Fibroblast of skin of abdomen (primary cell): ENCODE measurements at regions not wholly inside any gene's neighbourhood (a gene's known extent, or its start where the extent isn't known, plus 50 kb on each side); places are given as distances from the start of the nearest gene placed in this dataset.
A peak's percentile ranks its signal among the peaks of the same experiment; 100 is the strongest.

ENCODE experiments used
- DNase-seq: peaks from one replicate; pipeline ENCODE4 v3.0.0-alpha.2; 2013

DNA sequence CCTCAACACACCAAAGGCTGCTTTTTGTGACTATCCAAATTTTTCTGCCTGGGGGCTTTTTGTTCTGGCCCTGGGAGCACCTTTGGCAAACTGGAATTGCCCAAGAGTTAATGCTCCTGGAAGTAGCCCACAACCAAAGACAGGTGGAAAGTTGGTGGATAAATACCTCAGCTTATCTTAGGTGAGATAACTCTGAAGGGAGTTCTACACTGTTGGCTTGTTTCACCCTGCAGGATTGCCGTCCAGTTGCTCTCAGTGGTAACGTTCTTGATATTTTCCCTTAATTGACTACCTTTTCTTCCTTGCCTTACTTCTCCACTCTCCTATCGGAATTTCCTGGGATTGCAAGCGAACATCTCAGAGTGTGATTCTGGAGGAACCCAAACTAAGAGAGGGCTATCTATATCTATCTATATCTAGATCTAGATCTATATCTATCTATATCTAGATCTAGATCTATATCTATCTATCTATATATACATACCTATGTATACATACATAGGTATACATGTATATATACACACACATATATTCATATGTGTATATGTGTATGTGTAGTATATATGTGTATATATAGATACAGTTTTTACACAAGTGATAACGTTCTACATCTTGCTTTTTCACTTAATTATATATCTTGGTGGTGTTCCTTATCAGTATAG, 82.6 kb upstream of the DHX15 start:
- DNase-seq: no peak

GRCh38 chr4:24668956-24669355, 84.6 kb upstream of the DHX15 start:
- no peak for DNase-seq

- no peak for DNase-seq
These were observed 85.4 kb upstream of the DHX15 start for GRCh38 chr4:24669751-24670150.

- DNase-seq: no peak
These were observed 87.5 kb upstream of the DHX15 start for GRCh38 chr4:24671849-24672248.

GRCh38 chr4:24672880-24673279, 88.5 kb upstream of the DHX15 start:
- DNase-seq: no peak

DNA sequence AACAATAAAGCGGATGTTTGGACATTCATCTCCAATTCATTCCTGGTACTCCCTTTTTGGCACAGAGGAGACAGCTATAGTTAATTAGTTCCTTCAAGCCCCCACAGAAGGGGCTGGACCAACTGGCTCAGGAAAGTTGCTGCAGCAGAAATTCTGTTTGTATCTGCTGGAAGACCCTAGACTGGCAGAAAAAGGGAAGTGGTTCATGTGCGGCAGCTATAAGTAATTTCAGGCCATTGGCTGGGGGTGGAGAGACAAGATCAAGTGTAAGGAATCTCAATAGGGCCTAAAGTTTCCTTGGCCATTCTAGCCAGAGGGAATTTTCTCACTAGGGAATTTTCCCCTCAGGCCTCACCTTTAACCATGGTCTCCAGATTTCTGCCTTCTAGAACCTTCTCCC, 89.9 kb upstream of the DHX15 start:
- no peak for DNase-seq

- DNase-seq: no peak
These were observed 91.5 kb upstream of the DHX15 start for GRCh38 chr4:24675721-24676389.

- DNase-seq: no peak
These were observed 93.6 kb upstream of the DHX15 start for GRCh38 chr4:24677909-24678308.

- no peak for DNase-seq
These were observed 96.5 kb upstream of the DHX15 start for GRCh38 chr4:24680746-24681448.

- peak; percentile 4 for DNase-seq
These were observed 98.8 kb upstream of the DHX15 start for GRCh38 chr4:24683116-24683515.

- no peak for DNase-seq
These were observed 102.7 kb upstream of the DHX15 start for GRCh38 chr4:24686866-24687692.

DNA sequence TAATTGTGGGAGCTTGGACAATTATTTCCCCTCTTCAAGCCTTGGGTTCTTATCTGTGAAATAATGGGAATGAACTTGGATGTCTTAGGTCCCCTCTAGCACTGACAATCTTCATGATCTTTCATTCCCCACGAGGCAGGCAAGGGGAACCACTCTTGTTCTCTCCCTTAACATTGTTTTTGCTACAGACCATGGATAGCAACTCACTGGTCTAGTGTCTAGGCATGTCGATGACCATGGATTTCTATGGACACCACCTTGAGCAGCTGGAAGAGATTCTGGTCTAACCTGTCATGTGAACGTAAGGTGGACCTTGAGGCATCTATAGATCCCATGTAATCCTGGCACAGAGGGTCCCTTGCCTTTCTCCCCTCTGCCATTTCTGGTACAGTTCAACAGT, 104.1 kb upstream of the DHX15 start:
- no peak for DNase-seq

- DNase-seq: no peak
These were observed 104.9 kb upstream of the DHX15 start for GRCh38 chr4:24689212-24689611.

- DNase-seq: no peak
These were observed 104.9 kb upstream of the SOD3 start for GRCh38 chr4:24690436-24690835.

DNA sequence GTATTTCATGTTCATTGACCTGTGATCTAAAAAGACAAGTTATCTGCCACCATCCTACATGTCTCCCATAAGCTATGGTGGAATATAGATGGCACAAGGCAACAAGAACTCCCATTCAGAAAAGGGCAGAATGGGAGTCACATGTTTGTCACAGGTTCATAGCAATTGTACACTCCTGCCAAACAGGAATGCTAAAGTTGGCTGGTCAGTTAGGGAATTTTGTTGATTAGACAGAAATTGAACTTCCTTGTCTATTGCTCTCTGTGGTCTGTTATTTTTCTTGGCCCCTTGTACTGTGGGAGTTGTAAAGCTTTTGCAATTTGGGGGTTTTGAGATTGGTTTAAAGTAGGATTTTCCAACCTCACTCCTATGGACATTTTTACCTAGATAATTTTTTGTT, 101.7 kb upstream of the SOD3 start:
- DNase-seq: no peak

DNA sequence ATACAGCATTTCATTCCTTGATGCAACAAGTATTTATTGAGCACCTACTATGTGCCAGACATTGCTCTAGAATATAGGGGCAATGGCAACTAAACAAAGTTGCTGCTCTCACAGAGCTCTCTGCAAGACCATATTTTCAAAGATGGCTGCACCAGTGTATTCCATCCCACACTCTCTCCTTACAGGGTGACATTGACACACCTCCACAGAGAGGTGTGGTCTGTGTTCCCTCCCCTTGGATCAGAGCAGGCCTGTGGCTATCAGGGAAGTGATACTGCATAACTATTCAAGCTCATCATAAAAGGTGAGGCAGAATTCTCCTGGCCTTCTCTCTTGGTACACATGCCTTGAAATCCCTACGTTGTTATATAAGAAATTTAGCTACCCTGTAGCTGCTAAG, 95.3 kb upstream of the SOD3 start:
- DNase-seq: no peak

DNA sequence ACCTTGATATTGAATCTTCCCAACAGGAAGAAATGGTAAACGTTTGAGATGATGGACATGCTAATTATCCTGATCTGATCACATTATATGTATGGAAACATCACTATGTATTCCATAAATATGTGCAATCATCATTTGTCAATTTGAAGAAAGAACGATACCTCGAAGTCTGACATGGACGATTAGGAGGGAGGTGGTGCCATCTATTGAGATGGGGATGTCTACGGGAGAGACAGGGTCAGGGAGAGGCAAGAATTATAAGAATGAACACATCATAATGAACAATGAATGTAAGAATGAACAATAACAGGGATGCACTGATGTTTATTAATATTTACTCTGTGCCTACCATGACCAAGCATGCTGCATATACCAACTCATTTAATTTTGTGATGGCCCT, 93.7 kb upstream of the SOD3 start:
- no peak for DNase-seq

DNA sequence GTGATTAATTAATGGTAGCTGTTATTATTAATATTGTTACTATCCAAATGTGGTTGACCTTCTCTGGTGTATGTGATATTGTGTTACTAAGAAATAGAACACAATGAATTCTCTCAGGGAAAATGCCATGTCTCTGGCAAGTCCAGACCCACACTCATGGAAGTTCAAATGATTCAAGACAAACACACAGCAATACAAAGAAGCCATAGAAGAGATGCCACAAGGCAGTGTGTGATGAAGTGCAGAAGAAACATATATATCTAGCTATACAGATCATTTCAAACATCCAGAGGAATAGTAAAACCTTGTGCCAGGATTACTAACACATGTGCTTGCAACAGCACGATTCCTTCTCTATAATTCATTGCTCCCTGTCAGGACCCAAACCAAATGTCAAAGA, 93.1 kb upstream of the SOD3 start:
- no peak for DNase-seq

DNA sequence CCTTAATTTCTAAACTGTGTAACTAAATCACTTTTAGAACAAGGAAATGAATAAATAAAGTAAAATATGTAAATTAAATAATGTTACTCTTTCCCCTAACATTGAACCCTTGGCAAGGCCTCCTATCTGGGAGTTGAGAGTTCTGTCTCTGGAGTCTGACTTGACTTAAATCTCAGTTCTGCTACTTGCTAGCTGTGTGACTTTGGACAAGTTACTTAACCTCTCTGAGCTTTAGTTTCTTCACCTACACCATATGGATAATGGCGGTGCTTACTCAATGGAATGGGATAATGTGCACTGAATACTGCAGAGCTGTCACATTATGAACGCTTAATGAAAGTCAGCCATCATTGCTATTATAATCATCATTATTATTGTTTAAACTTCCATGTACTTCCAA, 92.1 kb upstream of the SOD3 start:
- DNase-seq: no peak

DNA sequence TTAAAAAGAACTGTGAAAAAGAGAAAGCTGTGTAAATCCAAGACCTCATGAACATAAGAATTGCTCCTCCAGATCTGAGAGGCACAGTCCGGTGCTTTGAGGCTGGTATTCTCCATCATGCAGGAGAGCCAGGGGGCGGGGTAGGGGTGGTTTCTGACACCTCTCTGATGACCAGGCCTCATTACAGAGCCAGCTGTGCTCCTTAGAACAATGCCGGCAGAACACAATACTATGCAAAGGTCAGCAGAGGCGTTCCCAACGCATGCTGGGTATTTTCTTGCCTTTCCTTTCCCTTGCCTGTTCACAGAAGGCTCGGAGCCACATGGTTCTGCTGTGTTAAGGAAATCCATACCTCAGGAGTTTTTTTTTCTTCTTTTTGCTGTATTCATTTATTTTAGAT, 91.2 kb upstream of the SOD3 start:
- DNase-seq: no peak

DNA sequence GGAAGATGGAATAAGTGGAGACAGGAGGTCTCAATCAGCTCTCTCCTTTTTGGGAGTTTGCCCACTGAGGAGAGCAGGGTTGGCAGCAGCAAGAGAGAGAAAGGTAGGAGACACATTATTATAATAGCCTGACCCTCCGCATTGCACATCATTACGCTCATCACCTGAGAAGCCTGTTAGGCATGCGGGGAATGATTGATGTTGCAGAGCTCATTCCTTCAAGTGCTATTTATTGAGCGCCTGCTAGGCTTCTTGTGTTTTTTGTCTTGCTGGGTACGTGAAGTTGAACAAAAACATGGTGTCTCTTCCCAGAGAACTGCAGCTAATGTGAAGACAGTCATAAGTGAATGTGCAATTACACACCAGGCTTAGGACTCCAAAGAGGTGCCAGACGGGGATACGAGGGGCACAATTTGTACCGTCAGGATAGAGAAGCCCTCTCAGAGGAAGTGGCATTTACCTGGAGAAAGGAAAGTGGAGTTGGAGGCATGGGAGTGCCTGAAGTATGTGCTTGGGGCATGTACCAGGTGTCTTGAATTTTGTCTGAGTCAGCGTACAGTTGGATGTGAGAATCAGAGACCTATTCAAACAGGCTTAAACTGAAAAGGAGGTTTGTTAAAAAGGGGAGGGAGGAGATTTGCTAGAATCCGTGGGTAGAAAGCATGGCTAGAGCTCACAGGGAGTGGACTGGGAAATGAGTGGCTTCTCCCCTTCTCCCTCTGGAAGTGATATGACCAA, 90.2 kb upstream of the SOD3 start:
- no peak for DNase-seq

DNA sequence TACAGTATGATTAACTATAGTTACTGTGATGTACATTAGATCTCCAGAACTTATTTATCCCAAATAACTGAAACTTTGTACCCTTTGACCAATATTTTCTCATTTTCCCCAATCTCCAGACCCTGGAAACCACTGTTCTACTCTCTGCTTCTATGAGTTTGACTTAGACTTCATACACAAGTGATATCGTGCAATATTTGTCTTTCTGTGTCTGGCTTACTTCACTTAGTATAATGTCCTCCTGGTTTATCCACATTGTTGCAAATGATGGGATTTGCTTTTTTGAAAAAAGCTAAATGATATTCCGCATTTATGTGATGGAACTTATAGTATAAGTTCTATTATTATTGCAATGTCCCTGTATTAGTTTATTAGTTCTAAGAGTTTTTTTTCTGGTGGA, 81.8 kb upstream of the SOD3 start:
- no peak for DNase-seq

GRCh38 chr4:24719615-24720014, 75.8 kb upstream of the SOD3 start:
- no peak for DNase-seq
